ENCODE measurements at regions not wholly inside any gene's neighbourhood (a gene's known extent, or its start where the extent isn't known, plus 50 kb on each side); places are given as distances from the start of the nearest gene placed in this dataset.
A peak's percentile ranks its signal among the peaks of the same experiment; 100 is the strongest.
"Not testable (repeated sequence)": the region's sequence is repeated elsewhere in the genome, so short reads cannot be mapped to it uniquely, and the experiment has no call there.

DNA sequence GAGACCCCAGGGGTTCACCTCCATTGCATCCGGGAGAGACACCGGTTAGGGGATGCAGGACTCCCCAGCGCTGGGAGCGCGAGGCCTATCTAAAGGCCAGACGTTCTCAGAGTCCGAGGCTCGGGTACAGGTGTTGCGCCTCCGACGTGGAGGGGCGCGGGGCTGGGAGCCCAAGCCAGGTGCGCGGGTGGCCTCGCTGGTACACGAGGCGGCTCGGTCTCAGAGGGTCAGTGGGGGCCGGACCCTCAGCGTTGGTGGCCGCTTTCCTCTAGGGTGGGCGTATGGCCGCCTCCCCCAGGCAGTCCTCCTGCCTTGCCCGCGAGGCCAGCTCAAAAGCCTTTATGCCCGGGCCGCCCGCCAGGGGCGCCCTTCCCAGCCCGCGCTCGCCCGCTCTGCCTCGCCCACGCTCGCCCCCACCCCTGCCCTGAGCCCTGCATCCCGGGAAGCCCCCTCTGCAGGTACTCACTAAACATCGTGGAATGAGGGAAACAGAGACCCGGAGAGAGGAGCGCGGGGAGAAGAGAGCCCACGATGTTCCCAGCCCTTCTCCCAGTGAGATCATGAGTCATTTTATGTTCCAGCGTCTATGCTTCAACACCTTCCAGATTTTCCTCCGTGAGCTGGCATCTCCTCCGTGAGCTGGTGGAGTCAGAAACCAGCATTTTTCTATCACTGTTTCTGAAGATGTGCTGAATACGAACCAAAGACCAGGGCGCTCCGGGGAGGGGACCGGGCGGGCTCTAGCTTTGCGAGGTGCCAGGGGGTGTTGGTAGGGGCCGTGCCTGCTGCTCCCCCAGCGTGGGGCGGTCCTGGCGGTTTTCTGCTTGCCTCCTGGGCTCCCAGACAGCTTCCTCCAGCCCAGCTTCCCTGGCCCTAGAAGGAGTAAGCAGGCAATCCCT lies 73.8 kb downstream of the DIO3 start:
- no peak for DNase-seq (ENCODE audit: low read depth in 3 of 3, low spot score in 1 of 3)

DNA sequence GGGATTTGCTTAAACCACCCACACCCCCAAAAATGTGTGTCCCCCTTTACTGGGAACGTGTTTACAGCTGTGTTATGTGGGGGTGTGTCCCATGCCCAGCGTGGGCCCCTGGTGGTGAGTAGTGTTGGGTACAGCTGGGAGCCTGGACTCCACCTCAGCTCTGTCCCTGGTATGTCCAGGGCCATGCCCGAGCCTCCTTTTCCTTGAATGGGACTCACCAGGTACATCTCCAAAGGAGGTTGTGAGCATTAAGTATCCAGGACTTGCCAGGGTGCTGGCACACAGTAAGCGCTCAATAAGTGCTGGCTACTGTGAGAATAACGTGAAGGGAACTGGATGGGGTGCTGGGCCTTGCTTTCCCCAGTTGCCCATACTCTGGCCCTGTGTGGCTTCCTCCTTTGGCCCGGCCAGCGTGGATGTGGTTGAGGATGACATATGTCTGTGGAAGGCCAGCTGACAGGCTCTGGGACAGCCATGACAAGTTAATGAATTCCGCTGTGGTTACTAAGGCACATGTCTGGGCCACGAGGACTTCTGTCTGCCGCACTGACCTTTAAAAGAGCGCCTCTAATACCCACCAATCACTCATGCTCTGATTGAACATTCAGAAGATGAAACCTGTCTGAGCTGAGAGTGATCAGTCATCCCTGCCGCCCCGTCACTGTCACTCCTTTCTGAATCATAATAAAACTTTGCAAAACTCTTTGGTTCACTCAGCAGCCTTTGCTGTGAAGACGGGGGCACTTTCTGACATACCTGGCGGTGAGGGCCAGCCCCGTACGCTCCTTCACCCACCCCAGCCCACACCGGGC lies 74.7 kb downstream of the DIO3 start:
- no peak for DNase-seq (ENCODE audit: low read depth in 3 of 3, low spot score in 1 of 3)

DNA sequence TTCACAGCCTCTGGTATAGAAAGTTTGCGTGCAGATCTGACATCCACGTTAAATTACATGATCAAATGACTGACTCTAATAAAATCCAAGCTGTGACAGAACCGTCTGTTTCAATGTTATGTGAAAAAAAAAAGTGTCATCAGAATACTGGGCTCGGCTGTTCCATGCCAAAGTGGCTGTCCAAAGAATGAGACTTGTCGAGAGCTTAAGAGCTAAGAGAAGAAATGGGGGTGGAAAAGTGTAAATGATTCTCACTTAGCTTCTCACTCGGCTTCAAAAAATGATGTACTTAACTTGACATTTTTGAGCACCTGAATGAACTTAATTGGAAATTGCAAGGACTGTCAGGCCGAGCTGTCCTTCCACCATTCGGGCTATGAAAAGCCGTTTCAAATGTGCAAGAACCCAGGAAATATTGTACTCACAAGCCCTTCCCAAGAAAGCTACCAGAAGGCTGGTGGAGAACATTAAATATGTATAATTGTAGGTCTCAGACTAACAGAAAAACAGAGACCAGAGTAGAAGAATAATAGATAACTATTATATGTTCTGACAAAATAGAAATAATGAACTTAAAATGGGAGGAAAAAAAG lies 78.0 kb downstream of the DIO3 start:
- DNase-seq (ENCODE audit: low read depth in 3 of 3, low spot score in 1 of 3): no peak

DNA sequence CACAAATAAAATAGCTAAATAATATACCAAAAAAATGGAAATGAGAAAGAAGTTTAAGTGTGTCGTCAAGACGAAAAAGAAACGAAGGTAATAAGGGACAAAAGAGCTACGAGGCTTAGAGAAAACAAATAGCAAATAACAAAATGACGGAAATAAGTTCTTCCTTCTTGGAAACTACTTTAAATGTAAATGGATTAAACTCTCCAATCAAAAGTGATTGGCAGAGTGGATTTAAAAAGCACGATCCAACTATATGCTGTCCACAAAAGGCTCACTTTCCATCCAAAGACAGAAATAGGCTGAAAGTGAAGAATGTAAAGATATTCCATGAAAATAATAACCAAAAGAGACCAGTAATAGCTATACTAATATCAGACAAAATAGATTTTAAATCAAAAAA lies 82.4 kb downstream of the DIO3 start:
- DNase-seq (ENCODE audit: low read depth in 3 of 3, low spot score in 1 of 3): no peak

DNA sequence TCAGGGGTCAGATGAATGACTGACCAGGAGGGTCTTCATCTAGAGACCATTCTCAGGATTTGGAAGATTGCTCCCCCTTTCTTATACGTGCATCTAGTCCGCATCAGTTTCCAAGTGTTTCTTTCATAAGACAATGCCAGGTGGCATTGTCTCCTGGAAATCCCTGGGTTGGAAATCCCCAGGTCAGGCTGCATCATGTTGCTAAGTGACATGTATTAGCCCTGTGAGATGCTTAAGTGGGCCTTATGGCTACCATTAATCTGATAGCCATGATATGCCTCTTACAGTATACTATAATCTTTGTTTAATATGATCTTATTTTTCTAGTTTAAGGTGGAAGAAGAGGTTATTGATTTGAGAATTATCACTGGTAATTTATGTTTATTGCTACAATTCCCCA lies 92.8 kb downstream of the DIO3 start:
- DNase-seq (ENCODE audit: low read depth in 3 of 3, low spot score in 1 of 3): no peak

DNA sequence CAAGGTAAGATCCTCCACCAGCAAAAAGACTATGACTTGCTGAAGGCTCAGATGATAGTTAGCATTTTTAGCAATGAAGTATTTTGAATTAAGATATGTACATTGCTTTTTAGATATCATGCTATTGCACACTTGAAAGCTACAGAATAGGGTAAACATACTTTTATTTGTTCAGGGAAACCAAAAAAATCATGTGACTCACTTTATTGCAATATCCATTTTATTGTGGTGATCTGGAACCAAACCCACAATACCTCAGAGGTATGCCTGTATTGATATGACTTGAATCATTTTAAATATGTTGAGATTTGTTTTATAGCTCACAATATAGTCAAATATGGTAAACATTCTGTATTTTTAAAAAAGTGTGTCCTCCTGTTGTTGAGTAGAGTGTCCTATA lies 96.1 kb downstream of the DIO3 start:
- no peak for DNase-seq (ENCODE audit: low read depth in 3 of 3, low spot score in 1 of 3)

DNA sequence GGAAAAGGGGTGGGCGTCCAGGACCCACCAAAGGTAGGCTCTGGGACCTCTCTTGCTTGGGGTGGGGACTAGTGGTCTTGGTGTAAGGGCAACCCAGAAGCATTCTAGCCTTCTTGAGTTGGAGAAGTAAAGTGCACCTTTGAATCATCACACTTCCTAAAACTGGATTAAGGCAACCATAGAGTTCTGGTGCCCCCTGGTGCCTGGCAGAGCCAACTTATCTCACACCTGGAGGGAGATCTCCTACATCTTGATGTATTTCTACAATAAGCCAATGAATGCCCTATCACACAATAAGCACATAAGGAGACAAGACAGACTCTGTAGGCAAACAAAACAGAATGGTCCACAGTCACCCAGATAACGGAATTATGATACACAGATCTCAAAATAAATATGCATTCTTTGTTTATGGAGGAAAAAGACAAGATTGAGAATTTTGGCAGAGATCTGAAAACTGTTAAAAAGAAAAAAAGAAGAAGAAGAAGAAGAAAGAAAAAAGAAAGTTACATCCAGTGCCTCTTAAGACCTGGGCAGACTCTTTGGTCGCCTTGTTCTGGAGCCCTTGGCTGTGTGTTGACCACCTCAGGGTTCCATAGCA lies 95.9 kb upstream of the PPP2R5C start:
- DNase-seq (ENCODE audit: low read depth in 3 of 3, low spot score in 1 of 3): peak in 1 of 3 donors; percentile 4

DNA sequence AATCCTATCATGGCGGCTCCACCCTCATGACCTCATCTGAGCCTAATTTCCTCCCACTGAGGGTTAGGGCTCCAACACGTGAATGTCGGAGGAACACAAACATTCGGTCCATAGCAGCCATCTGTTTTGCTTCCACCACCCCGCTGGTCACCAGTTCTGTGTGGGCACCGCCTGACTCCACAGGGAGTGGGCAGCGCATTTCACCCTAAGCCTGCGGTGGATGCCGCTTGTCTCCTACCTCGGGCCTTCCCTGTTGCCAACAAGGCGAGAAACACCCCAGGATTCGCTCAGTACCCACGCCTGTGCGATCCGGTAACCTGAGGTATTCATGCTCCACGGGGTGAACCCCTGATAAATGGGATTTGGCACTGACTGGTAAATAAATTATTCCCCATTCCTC lies 95.2 kb upstream of the PPP2R5C start:
- DNase-seq (ENCODE audit: low read depth in 3 of 3, low spot score in 1 of 3): no peak

DNA sequence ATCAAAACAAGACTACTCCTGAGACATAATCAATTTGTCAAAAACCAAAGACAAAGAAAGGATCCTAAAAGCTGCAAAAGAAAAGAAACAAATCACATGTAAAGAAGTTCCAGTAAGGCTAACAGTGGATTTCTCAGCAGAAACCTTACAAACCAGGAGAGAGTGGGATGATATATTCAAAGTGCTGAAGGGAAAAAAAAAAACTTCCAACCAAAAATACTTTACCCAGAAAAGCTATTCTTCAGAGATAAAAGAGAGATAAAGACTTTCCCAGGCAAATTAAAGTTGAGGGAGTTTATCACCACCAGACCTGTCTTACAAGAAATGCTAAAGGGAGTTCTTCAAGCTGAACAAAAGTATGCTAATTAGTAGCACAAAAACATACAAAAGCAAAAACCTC lies 91.9 kb upstream of the PPP2R5C start:
- no peak for DNase-seq (ENCODE audit: low read depth in 3 of 3, low spot score in 1 of 3)

DNA sequence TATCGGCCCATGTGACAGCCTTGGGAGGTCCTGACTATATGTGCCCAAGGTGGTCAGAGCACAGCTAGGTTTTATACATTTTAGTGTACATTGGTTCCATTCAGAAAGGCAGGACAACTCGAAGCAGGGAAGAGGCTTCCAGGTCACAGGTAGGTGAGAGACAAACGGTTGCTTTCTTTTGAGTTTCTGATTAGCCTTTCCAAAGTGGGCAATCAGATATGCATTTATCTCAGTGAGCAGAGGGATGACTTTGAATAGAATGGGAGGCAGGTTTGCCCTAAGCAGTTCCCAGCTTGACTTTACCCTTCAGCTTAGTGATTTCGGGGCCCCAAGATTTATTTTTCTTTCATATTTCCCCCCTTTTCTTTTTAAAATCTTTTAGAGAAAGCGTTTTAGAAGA lies 87.6 kb upstream of the PPP2R5C start:
- no peak for DNase-seq (ENCODE audit: low read depth in 3 of 3, low spot score in 1 of 3)

DNA sequence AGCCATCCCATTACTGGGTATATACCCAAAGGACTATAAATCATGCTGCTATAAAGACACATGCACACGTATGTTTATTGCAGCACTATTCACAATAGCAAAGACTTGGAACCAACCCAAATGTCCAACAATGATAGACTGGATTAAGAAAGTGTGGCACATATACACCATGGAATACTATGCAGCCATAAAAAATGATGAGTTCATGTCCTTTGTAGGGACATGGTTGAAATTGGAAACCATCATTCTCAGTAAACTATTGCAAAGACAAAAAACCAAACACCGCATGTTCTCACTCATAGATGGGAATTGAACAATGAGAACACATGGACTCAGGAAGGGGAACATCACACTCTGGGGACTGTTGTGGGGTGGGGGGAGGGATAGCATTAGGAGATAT lies 85.7 kb upstream of the PPP2R5C start:
- DNase-seq (ENCODE audit: low read depth in 3 of 3, low spot score in 1 of 3): not testable (repeated sequence)

DNA sequence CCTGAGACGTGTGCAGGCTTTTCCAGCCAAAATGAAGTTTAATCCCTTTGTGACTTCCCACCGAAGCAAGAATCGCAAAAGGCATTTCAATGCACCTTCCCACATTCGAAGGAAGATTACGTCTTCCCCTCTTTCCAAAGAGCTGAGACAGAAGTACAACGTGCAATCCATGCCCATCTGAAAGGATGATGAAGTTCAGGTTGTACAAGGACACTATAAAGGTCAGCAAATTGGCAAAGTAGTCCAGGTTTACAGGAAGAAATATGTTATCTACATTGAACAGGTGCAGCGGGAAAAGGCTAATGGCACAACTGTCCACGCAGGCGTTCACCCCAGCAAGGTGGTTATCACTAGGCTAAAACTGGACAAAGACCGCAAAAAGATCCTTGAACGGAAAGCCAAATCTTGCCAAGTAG lies 83.6 kb upstream of the PPP2R5C start:
- DNase-seq (ENCODE audit: low read depth in 3 of 3, low spot score in 1 of 3): not testable (repeated sequence)

DNA sequence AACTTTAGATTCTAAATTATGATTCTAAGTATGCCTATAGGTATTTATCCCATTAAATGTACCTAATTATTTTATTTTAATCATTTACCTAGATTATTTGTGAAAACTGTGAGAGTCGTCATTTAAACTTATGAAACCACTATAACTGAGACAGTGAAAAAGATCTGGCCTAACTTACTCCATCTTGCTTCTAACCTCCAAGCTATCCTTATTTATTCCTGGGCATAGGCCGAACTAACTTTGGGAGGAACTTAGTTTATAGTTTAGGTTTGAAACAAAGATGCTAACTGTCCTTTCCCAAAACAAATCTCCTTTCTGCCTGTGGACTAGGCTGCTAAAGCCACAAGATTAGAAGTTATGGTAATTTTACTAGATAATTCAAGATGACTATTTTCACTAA lies 79.7 kb upstream of the PPP2R5C start:
- no peak for DNase-seq (ENCODE audit: low read depth in 3 of 3, low spot score in 1 of 3)

DNA sequence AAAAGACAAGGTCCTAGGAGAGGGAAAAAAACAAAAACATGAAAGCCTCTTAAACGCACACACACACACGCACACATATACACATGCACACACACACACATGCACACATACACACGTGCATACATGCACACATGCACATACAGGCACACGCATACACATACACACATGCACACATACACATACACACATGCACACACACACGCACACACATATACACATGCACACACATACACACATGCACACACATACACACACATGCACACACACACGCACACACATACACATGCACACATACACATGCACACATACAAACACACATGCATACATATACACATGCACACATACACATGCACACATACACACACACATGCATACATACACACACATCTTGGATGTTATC lies 78.1 kb upstream of the PPP2R5C start:
- no peak for DNase-seq (ENCODE audit: low read depth in 3 of 3, low spot score in 1 of 3)

DNA sequence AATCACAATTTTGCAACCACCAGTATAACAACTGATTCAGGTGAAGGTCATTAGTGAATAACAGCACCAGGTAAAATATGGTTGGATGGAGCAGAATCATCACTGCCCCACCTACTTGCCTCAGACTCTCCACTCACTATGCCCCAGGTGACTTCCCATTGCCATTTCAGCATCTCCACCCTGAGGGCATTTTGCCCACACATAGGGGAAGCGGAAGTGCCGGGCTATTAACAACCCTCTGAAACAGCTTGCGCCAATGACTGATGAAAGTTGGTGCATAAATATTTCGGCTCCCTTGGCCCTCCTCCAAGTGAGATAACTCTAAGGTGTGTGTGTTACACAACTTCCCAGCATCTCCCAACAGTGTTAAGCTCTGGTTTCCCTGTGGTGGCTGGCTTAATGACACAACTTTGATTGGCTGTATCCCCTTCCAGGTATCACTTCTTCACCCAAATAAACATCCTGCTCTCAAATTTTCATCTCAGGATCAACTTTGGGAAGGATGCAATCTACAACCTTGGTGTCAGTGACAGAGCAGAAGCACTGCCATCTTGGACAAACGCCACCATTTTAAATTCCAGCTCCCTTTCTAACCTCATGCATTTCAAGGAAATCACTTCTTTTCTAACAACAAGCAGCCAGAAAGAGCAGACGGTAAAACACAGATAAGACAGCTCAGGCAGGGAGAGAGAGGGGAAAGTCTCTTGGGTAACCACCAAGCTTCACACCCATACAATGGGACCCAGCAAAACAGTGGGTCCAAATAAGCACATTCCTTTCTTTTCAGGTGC lies 73.6 kb upstream of the PPP2R5C start:
- DNase-seq (ENCODE audit: low read depth in 3 of 3, low spot score in 1 of 3): no peak

DNA sequence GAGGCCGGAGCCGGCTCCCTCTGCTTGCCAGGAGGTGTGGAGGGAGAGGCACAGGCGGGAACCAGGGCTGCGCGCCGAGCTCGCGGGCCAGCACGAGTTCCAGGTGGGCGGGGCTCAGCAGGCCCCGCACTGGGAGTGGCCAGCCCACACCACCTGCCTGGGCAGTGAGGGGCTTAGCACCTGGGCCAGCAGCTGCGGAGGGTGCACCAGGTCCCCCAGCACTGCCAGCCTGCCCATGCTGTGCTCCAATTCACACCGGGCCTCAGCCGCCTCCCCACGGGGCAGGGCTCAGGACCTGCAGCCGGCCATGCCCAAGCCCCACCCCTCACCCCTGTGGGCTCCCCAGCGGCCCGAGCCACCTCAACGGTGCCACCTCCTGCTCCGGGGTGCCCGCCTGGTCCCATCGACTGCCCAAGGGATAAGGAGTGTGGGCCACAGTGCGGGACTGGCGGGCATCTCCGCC lies 72.4 kb upstream of the PPP2R5C start:
- no peak for DNase-seq (ENCODE audit: low read depth in 3 of 3, low spot score in 1 of 3)

DNA sequence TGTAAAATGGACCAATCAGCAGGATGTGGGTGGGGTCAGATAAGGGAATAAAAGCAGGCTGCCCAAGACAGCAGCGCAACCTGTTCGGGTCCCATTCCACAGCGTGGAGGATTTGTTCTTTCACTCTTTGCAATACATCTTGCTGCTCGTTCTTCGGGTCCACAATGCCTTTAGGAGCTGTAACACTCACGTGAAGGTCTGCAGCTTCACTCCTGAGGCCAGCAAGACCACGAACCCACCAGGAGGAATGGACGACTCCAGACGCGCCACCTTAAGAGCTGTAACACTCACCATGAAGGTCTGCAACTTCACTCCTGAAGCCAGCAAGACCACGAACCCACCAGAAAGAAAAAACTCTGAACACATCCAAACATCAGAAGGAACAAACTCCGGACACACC lies 71.5 kb upstream of the PPP2R5C start:
- not testable (repeated sequence) for DNase-seq (ENCODE audit: low read depth in 3 of 3, low spot score in 1 of 3)

DNA sequence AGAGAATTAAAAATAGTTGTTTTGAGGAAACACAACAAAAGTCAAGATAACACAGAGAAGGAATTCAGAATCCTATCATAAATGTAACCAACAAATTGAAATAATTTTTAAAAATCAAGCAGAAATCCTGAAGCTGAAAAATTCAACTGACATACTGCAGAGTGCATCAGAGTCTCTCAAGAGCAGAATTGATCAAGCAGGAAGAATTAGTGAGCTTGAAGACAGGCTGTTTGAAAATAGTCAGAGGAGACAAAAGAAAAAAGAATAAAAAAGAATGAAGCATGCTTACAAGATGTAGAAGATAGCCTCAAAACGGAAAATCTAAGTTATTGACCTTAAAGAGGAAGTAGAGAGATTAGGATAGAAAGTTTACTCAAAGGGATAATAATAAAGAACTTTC lies 65.8 kb upstream of the PPP2R5C start:
- DNase-seq (ENCODE audit: low read depth in 3 of 3, low spot score in 1 of 3): no peak

DNA sequence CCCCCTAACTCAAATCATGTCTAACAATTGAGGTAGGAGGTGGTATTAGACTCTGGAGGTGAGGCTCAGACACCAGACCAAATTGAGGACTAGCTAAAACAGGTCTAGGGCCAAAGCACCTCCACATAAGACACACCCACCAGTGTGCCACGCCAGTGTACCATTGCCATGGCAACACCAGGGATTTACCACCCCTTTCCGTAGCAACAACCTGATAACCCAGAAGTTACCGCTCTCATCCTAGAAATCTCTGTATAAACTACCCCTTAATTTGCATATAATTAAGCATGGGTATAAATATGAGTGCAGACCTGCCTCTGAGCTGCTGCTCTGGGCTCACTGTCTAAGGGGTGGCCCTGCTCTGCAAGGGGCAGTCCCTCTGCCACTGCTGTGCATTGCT lies 57.4 kb upstream of the PPP2R5C start:
- no peak for DNase-seq (ENCODE audit: low read depth in 3 of 3, low spot score in 1 of 3)

DNA sequence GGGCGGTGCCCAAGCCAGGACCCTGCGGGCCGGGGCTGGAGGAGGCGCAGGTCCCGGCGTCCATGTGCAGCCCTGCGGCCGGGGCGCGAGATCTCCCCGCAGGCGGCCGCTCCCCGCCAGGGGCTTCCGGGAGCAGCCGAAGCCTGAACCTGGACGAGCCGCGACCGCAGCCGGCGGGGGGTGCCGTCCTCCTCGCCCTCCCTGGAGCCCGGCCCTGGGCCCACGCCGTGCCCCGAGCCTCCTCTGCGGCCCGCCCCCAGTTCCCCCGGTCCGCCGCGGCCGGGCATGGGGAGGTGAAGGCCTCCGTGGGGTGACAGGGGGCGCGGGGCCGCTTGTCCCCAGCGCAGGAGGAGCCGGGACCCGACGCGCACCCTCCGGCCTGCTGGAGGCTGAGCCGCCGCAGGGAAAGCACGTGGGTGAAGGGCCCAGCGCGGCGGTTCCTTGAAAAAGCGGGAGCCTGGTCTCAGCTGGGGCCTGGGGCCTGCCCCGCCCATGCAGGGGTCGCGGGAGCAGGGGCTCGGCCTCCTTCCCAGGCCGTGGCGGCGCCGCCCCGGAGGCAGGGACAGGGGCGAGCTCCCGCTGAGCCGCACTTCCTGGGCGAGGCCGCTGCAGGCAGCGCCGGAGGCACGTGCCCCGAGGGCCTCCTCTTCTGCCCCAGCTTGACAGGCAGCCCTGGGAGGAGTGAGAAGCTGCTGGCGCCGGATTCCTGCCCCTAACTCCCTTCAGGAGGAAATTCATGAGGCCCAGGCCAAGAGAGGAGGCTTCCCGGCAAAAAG lies 55.6 kb upstream of the PPP2R5C start:
- DNase-seq (ENCODE audit: low read depth in 3 of 3, low spot score in 1 of 3): peak in 2 of 3 donors; percentile 45 to 47

All from stimulated activated CD4-positive, alpha-beta T cell treated with anti-CD3 and anti-CD28 coated beads, TNF-alpha, amount 100 ng/mL, for 1 hour (primary cell).